ENCODE measurements at regions not wholly inside any gene's neighbourhood (a gene's known extent, or its start where the extent isn't known, plus 50 kb on each side); places are given as distances from the start of the nearest gene placed in this dataset.

GRCh38 chr6:108734271-108734922 is 113.8 kb upstream of the ARMC2 start:
- DNase-seq (ENCODE audit: low read depth, low spot score) = no peak

- DNase-seq (ENCODE audit: low read depth, low spot score) = no peak
Observed at GRCh38 chr6:108735310-108736001, 112.8 kb upstream of the ARMC2 start.

GRCh38 chr6:108736002-108736361 is 112.2 kb upstream of the ARMC2 start:
- no peak for DNase-seq (ENCODE audit: low read depth, low spot score)

- DNase-seq (ENCODE audit: low read depth, low spot score) = no peak
Observed at GRCh38 chr6:108736832-108737231, 111.4 kb upstream of the ARMC2 start.

GRCh38 chr6:108737594-108738546 is 110.4 kb upstream of the ARMC2 start:
- DNase-seq (ENCODE audit: low read depth, low spot score) = no peak

GRCh38 chr6:108738684-108739416 is 109.4 kb upstream of the ARMC2 start:
- DNase-seq (ENCODE audit: low read depth, low spot score) = no peak

GRCh38 chr6:108739496-108740330 is 108.5 kb upstream of the ARMC2 start:
- no peak for DNase-seq (ENCODE audit: low read depth, low spot score)

GRCh38 chr6:108741331-108741989 is 106.8 kb upstream of the ARMC2 start:
- no peak for DNase-seq (ENCODE audit: low read depth, low spot score)

- no peak for DNase-seq (ENCODE audit: low read depth, low spot score)
Observed at GRCh38 chr6:108742041-108742440, 106.2 kb upstream of the ARMC2 start.

GRCh38 chr6:108744244-108744972 is 103.8 kb upstream of the ARMC2 start:
- DNase-seq (ENCODE audit: low read depth, low spot score) = no peak

- no peak for DNase-seq (ENCODE audit: low read depth, low spot score)
Observed at GRCh38 chr6:108744996-108745395, 103.2 kb upstream of the ARMC2 start.

GRCh38 chr6:108745664-108746336 is 102.4 kb upstream of the ARMC2 start:
- no peak for DNase-seq (ENCODE audit: low read depth, low spot score)

- no peak for DNase-seq (ENCODE audit: low read depth, low spot score)
Observed at GRCh38 chr6:108746366-108746765, 101.9 kb upstream of the ARMC2 start.

- no peak for DNase-seq (ENCODE audit: low read depth, low spot score)
Observed at GRCh38 chr6:108746836-108747575, 101.2 kb upstream of the ARMC2 start.

GRCh38 chr6:108748055-108748454 is 100.2 kb upstream of the ARMC2 start:
- DNase-seq (ENCODE audit: low read depth, low spot score) = no peak

- no peak for DNase-seq (ENCODE audit: low read depth, low spot score)
Observed at GRCh38 chr6:108748959-108749358, 99.3 kb upstream of the ARMC2 start.

- DNase-seq (ENCODE audit: low read depth, low spot score) = no peak
Observed at GRCh38 chr6:108750801-108751200, 97.4 kb upstream of the ARMC2 start.

GRCh38 chr6:108751282-108751681 is 96.9 kb upstream of the ARMC2 start:
- DNase-seq (ENCODE audit: low read depth, low spot score) = no peak
